Omental fat pad (tissue), 3 donors: ENCODE measurements at regions not wholly inside any gene's neighbourhood (a gene's known extent, or its start where the extent isn't known, plus 50 kb on each side); places are given as distances from the start of the nearest gene placed in this dataset.

Experiments
- ATAC-seq: fragments of 150-250 bp; one replicate; pipeline ENCODE4 v1.9.1; 2016; ENCODE audit warnings: mild to moderate bottlenecking, moderate library complexity; ENCODE audit not compliant: low FRiP score
- DNase-seq: peaks from one replicate; pipeline ENCODE4 v3.0.0-alpha.2; 2019; ENCODE audit warnings: low spot score
- CTCF ChIP-seq, 3 donors: fragments of 450-650 bp; IDR thresholded peaks; one replicate each; pipeline ENCODE4 v1.5.1; 2016 to 2017; ENCODE audit warnings: antibody characterized with exemption in 3 of 3, mild to moderate bottlenecking in 3 of 3, moderate library complexity in 2 of 3

- ATAC-seq (no peak), DNase-seq (no peak)
- no peak for TF ChIP-seq CTCF (IDR thresholded peaks at IDR 0.05)
Measured at GRCh38 chr15:36347272-36347858, 232.1 kb upstream of the CDIN1 start.

- ATAC-seq (no peak), DNase-seq (no peak)
- no peak for TF ChIP-seq CTCF (IDR thresholded peaks at IDR 0.05)
Measured at GRCh38 chr15:36356466-36356865, 223.0 kb upstream of the CDIN1 start.

- peak; percentile 71 for ATAC-seq
- DNase-seq: no peak
- no peak for TF ChIP-seq CTCF (IDR thresholded peaks at IDR 0.05)
Measured at GRCh38 chr15:36356978-36357601, 222.3 kb upstream of the CDIN1 start.

GRCh38 chr15:36358094-36358493 is 221.3 kb upstream of the CDIN1 start:
- TF ChIP-seq CTCF (IDR thresholded peaks at IDR 0.05): no peak
- DNase-seq (no peak), ATAC-seq (no peak)

- TF ChIP-seq CTCF (IDR thresholded peaks at IDR 0.05): no peak
- ATAC-seq: no peak
- no peak for DNase-seq
Measured at GRCh38 chr15:36358523-36358922, 220.9 kb upstream of the CDIN1 start.

- ATAC-seq (no peak), DNase-seq (no peak)
- no peak for TF ChIP-seq CTCF (IDR thresholded peaks at IDR 0.05)
Measured at GRCh38 chr15:36359286-36359685, 220.1 kb upstream of the CDIN1 start.

GRCh38 chr15:36361351-36361870 is 218.0 kb upstream of the CDIN1 start:
- DNase-seq (no peak), ATAC-seq (no peak)
- no peak for TF ChIP-seq CTCF (IDR thresholded peaks at IDR 0.05)
